Body of pancreas (tissue), 4 donors: ENCODE measurements at regions not wholly inside any gene's neighbourhood (a gene's known extent, or its start where the extent isn't known, plus 50 kb on each side); places are given as distances from the start of the nearest gene placed in this dataset.

ENCODE experiments used
- CTCF ChIP-seq, 7 experiments: fragments of 450-650 bp in 4 of 7; fragments of 200-600 bp in 3 of 7; sonication (generic) in 3 of 7; IDR thresholded peaks; one replicate each; pipeline ENCODE4 v1.5.1; 2016 to 2019; ENCODE audit warnings: antibody characterized with exemption in 7 of 7
- POLR2A ChIP-seq, 3 donors: fragments of 450-650 bp; IDR thresholded peaks; one replicate each; pipeline ENCODE4 v1.6.1; 2016; ENCODE audit warnings: antibody characterized with exemption in 3 of 3, mild to moderate bottlenecking in 2 of 3

DNA sequence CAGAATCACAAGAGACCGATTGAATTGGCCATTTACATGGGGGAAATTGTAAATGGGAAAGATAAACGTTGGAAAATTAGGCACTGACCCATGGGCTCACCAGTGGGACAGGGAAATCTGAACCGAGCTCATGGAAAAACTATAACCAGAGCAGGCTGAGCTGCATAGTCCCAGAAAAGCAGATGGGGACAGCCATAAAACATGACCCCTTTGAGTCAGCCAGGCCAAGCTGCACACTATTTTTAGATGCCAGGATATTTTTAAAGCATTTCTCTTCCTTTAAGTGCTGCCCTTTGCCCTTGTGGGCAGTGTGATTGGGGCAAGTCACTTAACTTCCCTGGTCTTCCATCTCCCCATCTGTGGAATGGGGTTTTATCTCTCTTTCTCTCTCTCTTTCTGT, 184.1 kb downstream of the FOXD2 start:
- TF ChIP-seq CTCF (IDR thresholded peaks at IDR 0.05) (no peak), POLR2A (IDR thresholded peaks at IDR 0.05) (no peak)
